Lower leg skin (tissue), 4 donors: ENCODE measurements at regions not wholly inside any gene's neighbourhood (a gene's known extent, or its start where the extent isn't known, plus 50 kb on each side); places are given as distances from the start of the nearest gene placed in this dataset.

Source experiments
- DNase-seq, 2 donors: peaks; one replicate each; pipeline ENCODE4 v3.0.0-alpha.2; 2019; ENCODE audit warnings: low spot score in 2 of 2
- H3K4me3 ChIP-seq: fragments of 200-600 bp; sonication (generic); 2 replicates; pipeline ENCODE4 v1.5.1; 2017; ENCODE audit warnings: mild to moderate bottlenecking, low read depth; ENCODE audit not compliant: poor library complexity, severe bottlenecking
- POLR2A ChIP-seq, 2 donors: fragments of 450-650 bp; IDR thresholded peaks; one replicate each; pipeline ENCODE4 v1.6.1; 2016 to 2017; ENCODE audit warnings: antibody characterized with exemption in 2 of 2, mild to moderate bottlenecking in 1 of 2, moderate library complexity in 1 of 2
- WGBS, 2 donors: methylation state at CpG; one replicate each; pipeline ENCODE4 v1.1.5; 2018; 5-methylcytosine and 5-hydroxymethylcytosine counted together
- intact Hi-C: fragments of 100-400 bp; cut with DNase I; formaldehyde crosslinking; loops from one replicate; pipeline ENCODE4 v1.15.0; 2023; ENCODE audit warnings: low total_unique reads
- TF ChIP-seq, protein P1 (sequence below), 3 donors: fragments of 450-650 bp; IDR thresholded peaks; one replicate each; pipeline ENCODE4 v1.5.1; 2016; ENCODE audit warnings: antibody characterized with exemption in 3 of 3, mild to moderate bottlenecking in 3 of 3, moderate library complexity in 2 of 3

DNA sequence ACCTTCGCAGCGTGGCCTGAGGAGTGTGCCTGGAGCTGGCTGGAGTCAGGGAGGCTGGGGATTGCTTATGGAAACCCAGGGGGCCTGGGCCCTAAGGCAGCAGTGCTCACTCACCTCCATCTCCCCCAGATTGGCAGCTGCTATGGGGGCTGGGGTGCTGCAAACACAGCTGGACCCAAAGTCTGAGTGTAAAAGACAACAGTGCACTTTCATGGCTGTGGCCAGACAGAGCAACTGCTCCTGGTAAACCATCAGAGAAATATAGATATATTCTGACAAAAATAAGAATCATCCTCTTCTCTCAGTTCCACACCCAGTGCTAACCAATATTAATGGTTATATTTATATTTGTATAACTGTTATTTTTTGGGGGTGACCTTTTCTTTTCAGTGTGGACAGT, 123.9 kb downstream of the TENT4A start:
- H3K4me3 ChIP-seq = no peak overlapping the region
- 84 to 88% methylated on average over 2 of the region's 2 CpGs for WGBS, 2 donors
- intact Hi-C loops = no loop called here
- TF ChIP-seq, protein P1, sequence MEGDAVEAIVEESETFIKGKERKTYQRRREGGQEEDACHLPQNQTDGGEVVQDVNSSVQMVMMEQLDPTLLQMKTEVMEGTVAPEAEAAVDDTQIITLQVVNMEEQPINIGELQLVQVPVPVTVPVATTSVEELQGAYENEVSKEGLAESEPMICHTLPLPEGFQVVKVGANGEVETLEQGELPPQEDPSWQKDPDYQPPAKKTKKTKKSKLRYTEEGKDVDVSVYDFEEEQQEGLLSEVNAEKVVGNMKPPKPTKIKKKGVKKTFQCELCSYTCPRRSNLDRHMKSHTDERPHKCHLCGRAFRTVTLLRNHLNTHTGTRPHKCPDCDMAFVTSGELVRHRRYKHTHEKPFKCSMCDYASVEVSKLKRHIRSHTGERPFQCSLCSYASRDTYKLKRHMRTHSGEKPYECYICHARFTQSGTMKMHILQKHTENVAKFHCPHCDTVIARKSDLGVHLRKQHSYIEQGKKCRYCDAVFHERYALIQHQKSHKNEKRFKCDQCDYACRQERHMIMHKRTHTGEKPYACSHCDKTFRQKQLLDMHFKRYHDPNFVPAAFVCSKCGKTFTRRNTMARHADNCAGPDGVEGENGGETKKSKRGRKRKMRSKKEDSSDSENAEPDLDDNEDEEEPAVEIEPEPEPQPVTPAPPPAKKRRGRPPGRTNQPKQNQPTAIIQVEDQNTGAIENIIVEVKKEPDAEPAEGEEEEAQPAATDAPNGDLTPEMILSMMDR (IDR thresholded peaks at IDR 0.05) = no peak
- no peak for TF ChIP-seq POLR2A (IDR thresholded peaks at IDR 0.05)
- DNase-seq = no peak

DNA sequence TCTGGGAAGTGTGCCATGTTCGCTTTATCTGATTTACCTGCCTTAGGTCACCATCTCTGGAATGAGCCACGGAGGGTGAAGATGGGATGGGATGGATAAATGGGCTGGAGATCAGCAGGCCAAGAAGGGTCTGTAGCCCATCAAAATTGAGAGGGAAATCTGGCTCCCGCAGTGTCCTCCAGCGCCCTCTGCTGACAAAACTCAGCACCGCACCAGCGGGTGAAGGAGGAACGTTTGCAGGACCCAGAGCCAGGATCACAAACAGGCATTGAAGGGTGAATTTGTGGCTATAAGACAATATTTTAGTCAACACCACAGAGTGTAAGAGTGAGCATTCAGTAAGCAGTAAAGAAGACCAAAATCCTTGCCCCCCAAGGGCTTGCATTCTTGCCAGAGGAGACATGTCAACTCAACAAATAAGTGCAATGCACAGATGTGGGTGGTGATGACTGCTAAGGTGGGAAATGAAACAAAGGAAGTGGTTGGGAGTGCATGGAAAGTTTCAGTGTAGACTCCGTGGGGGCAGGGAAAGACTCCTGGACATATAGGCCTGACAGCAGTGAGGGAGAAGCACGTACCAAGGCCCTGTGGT, 124.4 kb downstream of the TENT4A start:
- peak in 1 of 2 donors; percentile 70 for DNase-seq
- no peak overlapping the region for H3K4me3 ChIP-seq
- intact Hi-C loops = no loop called here
- 51 to 54% methylated on average over 9 of the region's 9 CpGs for WGBS, 2 donors
- TF ChIP-seq, protein P1 (IDR thresholded peaks at IDR 0.05) = no peak
- TF ChIP-seq POLR2A (IDR thresholded peaks at IDR 0.05) = no peak

DNA sequence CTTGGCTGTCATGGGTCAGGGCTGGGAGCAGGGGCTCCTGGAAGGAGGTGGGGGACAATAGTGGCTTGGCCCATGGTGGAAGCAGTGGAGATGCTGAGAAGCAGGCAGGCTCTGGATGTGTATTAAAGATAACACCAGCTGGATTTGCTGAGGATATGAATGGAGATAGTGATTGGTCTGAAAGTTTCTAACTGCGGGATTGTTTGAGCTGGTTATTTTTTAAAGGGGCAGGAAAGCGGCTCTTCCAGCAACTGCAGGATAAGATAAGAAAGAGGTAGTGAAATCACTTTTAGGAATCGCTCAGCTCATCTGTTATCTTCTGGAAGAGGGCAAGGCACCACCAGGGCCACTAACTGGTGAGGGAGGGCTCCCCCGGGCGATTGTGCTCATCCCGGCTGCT, 125.5 kb downstream of the TENT4A start:
- 70 to 74% methylated on average over 6 of the region's 6 CpGs for WGBS, 2 donors
- TF ChIP-seq, protein P1 (IDR thresholded peaks at IDR 0.05) = no peak
- no peak for TF ChIP-seq POLR2A (IDR thresholded peaks at IDR 0.05)
- intact Hi-C loops = no loop called here
- H3K4me3 ChIP-seq = no peak overlapping the region
- DNase-seq = peak in 1 of 2 donors; percentile 39

DNA sequence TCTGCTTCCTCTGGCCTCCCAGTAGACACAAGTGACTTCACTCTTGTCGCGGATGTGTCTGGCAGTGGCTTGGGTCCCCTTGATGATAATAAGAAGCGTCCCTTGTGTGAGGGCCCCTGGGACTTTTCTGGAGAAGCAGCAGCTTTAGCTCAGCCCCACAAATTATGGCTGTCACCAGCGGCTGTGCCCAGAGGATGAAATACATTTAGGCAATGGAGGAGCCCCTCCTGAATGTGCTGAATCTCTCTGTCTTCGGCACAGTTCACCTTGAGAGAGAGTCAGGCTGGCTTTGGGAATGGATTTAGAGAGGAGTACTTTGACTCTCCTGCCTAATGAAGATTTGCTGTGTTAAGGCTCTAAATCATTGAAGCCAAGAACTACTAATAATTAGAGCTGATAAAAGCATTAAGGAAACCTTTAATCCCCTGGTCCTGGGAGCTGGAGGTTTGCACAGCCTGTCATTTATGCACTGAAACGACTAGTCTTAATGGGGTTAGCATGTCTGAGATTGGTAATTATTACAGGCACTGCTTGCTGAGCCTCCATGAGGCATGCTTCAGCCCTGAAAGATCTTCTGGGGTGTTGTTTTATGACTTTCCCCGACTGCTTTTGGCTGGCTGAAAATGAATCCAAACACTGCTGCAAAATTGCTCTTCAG, 127.0 kb downstream of the TENT4A start:
- H3K4me3 ChIP-seq = no peak overlapping the region
- WGBS, 2 donors = 43 to 55% methylated on average over 7 of the region's 7 CpGs
- intact Hi-C loops = no loop called here
- peak in 1 of 2 donors; percentile 71 for DNase-seq
- TF ChIP-seq POLR2A (IDR thresholded peaks at IDR 0.05) = no peak
- TF ChIP-seq, protein P1 (IDR thresholded peaks at IDR 0.05) = no peak

DNA sequence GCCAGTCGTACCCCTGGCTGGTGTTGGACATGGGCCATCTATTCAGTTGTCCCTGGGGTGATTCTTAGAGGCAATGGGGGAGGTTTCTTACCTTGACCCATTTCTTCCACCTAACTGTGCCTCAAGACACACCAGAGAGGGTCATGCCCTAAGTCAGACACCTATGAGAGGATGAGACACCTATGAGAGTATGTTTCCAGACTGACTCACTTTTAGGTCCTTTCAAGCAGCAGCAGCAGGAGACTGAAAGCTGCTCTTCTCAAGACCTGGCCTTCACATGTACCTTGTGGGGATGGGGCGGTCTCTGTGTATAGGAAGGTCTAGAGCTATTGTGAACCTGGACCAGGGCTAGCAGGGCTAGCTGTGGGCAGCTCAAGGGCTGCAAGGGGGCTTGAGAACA, 130.1 kb downstream of the TENT4A start:
- intact Hi-C loops = no loop called here
- TF ChIP-seq, protein P1 (IDR thresholded peaks at IDR 0.05) = no peak
- no peak for TF ChIP-seq POLR2A (IDR thresholded peaks at IDR 0.05)
- 87 to 89% methylated on average over 2 of the region's 2 CpGs for WGBS, 2 donors
- H3K4me3 ChIP-seq = no peak overlapping the region
- peak in 1 of 2 donors; percentile 34 for DNase-seq
